Activated CD4-positive, alpha-beta T cell treated with anti-CD3 and anti-CD28 coated beads, Interleukin-2, Interleukin-4, amounts not matched to agents 100 ng/mL and 50 ng/mL, durations not matched to agents 16 hours and 8 hours (primary cell): ENCODE measurements at regions not wholly inside any gene's neighbourhood (a gene's known extent, or its start where the extent isn't known, plus 50 kb on each side); places are given as distances from the start of the nearest gene placed in this dataset.

ENCODE experiments used
- DNase-seq: peaks from one replicate; pipeline ENCODE4 v3.0.0-alpha.2; 2020; ENCODE audit warnings: low spot score

DNA sequence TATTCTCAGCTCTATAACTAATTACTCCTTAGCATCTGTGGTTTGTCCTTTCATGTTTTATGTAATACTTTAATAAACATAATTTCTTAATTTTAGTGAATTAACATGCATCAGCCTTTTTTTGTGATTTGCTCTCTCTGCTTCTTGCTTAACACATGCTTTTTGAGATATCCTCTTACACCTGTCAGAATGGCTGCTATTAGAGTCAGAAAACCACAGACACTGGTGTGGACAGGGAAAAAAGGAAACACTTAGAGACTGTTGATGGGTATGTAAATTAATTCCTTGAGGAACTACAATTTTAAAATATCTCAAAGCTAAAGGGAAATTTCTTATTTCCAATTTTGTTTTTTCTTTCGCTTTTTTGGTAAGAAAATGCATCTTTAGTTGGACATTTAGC, 549.0 kb downstream of the ZNF804A start:
- no peak for DNase-seq

- DNase-seq: no peak
Observed at GRCh38 chr2:185152186-185152585, 553.9 kb downstream of the ZNF804A start.

- no peak for DNase-seq
Observed at GRCh38 chr2:185161701-185162100, 563.4 kb downstream of the ZNF804A start.

DNA sequence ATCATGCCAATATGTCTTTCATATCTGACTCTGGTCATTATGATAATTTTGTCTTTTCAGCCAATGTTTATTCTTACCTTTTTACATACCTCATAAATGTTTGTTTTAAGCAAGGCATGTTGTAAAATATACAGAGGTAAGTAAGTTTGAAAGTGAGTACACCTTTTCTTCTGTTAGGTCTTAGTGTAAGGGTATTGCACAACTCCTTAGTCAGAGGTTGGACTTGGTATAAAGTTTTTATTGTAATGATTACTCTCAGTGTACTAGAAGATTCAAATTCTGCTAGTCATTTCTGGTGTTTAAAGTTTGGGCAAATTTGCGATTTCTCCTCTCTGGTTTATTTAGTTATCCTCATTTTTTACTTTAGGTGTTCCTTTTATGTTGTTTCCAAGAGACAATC, 564.3 kb upstream of the FSIP2 start:
- no peak for DNase-seq

- DNase-seq: no peak
Observed at GRCh38 chr2:185179743-185180142, 558.9 kb upstream of the FSIP2 start.

DNA sequence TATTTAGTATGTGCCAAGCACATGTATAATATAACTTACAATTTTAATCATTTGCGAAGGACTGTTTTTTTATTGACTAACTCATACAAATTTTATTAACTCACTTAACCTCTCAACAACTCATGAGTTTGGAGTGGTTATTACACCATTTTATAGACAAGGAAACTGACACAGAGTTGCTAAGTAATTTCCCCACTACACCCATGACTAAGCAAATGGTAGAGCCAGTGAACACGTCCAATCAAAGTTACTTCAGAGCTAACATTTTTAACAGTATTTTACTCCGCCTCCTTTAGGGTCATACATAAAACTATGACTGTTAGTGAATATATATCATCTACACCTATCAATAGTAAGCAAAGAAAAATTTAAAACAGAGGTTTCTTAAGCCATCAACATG, 556.7 kb upstream of the FSIP2 start:
- no peak for DNase-seq

GRCh38 chr2:185185044-185185443, 553.6 kb upstream of the FSIP2 start:
- no peak for DNase-seq

DNA sequence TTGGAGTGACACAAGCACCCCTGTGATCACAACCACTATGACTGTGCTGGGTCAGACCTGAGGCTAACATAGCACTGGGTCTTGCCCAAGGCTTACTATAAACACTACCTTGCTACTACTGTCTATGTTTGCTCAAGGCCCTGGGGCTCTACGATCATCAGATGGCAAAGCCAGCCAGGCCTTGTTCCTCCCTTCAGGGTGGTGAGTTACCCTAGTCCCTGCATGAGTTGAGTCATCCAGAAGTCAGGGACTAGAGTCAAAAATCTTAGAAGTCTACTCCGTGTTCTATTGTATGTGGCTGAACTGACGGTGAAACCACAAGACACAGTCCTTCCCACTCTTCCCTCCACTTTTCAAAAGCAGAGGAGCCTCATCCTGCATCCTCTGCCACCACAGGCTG, 551.2 kb upstream of the FSIP2 start:
- DNase-seq: no peak

- no peak for DNase-seq
Observed at GRCh38 chr2:185188656-185189055, 549.9 kb upstream of the FSIP2 start.

DNA sequence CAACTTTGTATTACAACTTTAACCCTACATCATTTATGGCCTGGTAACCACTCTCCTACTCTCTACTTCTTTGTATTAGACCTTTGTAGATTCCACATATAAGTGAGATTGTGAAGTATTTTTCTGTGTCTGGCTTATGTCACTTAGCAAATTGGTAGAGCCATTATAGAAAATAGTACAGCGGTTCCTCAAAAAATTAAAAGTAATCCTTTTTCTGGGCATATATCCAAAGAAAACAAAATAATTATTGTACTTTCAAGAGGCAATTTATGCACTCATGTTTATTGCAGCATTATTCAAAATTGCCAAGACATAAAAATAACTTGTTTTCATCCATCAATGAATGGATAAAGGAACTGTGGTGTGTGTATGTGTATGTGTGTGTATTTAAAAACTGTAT, 537.5 kb upstream of the FSIP2 start:
- DNase-seq: no peak

DNA sequence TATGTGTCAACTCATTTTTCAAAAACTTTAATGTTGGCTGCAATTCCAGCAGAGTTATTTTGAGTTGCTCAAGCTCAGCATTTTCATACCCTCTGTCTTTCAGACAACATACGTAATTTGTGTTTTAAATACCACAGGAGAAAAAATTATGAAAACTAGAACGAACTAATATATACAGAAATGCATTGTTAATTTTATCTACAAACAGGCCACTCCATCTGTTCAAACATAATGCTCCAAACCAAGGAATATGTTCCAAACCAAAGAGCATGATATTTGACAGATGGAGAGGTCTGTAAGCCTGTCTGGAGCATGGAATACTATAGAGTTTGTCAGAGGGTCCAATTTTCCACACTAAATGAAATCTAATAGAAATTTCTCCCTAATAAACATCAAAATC, 536.2 kb upstream of the FSIP2 start:
- no peak for DNase-seq

GRCh38 chr2:185202945-185203528, 535.6 kb upstream of the FSIP2 start:
- no peak for DNase-seq

DNA sequence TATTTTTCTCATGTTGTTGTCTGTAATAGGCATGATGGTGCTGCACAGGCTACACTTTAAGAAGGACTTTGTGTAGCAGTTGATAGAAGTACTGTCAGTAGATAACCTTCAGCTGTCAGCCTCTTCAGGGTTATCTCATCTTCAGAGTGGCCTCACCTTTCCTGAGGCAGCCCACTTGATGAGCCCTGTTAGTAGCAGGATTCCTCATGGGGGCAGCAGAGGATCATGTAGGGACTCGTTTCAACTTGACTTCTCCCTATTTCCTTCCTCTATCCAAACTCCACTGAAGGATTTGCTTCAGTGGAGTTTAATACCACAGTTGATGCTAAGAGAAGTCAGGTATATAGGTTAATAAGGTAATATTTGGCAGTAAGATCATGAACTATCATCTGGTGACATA, 530.3 kb upstream of the FSIP2 start:
- no peak for DNase-seq

- DNase-seq: no peak
Observed at GRCh38 chr2:185215497-185215896, 523.1 kb upstream of the FSIP2 start.

DNA sequence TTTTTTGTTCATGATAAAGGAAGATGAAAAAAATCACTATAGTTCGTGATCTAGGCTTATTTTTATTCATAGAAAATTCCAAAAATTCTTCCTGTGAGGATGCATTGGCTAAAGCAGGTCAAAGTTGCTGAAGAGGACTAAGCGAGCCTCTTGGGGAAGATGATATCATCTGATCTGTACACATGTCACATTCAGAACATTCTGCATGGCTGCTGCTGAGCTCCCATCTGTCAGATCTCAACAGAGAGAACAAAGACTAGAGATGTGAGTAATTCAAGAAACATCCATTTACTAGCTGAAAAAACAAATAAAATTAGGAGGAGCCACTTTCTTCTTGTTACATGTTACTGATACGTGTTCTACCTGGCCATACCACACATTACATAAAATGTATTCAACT, 518.6 kb upstream of the FSIP2 start:
- no peak for DNase-seq

- DNase-seq: no peak
Observed at GRCh38 chr2:185222311-185222710, 516.3 kb upstream of the FSIP2 start.

GRCh38 chr2:185227391-185227790, 511.2 kb upstream of the FSIP2 start:
- DNase-seq: no peak

DNA sequence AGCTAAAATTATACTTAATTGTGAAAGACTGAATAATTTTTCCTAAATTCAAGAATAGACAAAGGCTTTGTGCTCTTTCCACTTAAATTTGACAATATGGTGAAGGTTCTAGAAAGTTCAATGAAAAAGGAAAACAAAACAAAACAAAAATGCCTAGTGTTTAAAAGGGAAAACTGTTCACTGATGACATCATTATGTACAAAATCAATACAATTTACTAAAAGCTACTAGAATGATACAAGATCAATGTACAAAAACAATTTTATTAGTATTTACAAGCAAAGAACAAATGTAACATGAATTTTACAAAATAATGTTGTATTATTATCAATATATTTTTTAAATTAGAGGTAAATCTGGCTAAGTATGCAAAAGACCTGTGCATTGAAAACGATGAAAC, 499.1 kb upstream of the FSIP2 start:
- DNase-seq: no peak

DNA sequence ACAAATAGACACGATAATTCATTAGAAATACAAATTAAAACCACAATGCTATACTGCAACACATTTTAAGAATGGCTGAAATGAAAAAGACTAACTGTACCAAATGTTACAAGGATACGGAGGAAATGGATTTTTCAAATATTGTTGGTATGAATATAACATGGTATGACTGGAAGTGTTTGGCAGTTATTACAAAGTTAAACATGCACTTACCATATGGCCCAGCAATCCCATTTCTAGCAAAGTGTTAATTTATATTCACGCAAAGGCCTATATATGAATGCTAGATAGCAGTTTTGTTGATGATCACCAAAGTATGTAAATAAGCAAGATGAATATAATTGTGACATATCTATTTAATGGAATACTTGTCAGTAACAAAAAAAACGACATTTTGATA, 497.8 kb upstream of the FSIP2 start:
- DNase-seq: no peak

DNA sequence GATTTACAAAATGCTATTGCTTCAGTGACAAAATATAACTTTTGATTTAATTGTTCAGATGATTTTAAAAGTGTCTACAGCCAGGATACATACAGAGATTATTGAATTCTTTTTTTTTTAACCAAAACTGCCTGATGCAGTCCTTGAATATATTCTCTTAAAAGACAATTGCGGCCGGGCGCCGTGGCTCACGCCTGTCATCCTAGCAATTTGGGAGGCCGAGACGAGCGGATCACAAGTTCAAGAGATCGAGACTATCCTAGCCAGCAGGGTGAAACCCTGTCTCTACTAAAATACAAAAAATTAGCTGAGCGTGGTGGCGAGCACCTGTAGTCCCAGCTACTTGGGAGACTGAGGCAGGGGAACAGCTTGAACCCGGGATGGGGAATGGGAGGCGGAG, 497.0 kb upstream of the FSIP2 start:
- DNase-seq: no peak

- no peak for DNase-seq
Observed at GRCh38 chr2:185242462-185242861, 496.1 kb upstream of the FSIP2 start.

DNA sequence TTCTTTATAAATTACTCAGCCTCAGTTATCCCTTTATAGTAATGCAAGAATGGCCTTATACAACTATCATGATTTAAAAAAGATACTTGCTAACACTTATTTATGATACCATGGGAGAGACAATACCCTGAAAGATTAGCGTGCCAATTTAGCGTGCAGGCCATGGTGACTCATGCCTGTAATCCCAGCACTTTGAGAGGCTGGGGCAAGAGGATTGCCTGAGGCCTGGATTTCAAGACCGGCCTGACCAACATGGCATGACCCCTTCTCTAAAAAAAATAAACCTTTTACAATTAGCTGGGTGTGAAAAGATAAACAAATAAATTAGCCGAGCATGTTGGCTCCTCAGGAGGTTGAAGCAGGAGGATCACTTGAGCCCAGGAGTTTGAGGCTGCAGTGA, 493.4 kb upstream of the FSIP2 start:
- DNase-seq: no peak

GRCh38 chr2:185245806-185246205, 492.8 kb upstream of the FSIP2 start:
- no peak for DNase-seq

DNA sequence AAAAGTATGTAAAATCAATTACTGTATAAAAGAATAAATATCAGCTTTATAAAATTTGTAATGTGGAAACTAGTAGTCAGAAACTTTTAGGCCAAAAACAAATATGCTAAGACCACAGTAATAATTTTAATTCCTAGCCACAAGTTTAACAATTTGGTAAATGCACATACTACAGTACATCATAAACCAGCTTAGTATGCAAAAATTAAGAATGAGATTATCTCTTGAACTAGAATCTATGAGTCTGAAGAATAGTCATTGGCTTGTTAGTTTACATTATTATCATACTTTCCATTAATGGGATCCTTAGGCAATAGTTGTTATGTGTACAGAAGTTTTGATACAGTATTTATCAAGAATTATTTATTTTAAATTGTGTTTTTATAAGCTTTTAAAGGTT, 491.9 kb upstream of the FSIP2 start:
- no peak for DNase-seq

DNA sequence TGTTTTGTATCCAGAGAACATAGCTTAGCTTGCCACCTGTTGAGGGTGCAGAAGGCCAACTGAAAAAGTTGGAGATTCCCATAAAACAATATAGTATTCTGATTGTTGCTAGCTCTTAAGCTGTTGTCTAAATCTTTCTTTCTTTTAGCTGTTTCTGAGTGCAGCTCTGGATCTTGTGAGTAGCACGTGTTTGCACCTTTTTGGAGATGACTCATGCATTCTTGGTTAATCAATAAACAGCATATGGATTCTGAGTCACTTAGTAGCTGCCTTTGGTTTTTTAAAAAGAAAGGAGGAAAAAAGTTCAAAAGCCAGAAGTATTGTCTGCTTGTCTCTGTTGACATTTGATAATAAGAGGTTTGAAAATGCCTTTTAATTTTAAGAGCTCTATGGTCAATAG, 483.0 kb upstream of the FSIP2 start:
- DNase-seq: no peak
